Kasumi-1 (cell line): ENCODE measurements at regions not wholly inside any gene's neighbourhood (a gene's known extent, or its start where the extent isn't known, plus 50 kb on each side); places are given as distances from the start of the nearest gene placed in this dataset.

ENCODE experiments used
- DNase-seq, 2 experiments: peaks; one replicate each; lab custom pipeline; 2025; lab: John Stamatoyannopoulos, UW

DNA sequence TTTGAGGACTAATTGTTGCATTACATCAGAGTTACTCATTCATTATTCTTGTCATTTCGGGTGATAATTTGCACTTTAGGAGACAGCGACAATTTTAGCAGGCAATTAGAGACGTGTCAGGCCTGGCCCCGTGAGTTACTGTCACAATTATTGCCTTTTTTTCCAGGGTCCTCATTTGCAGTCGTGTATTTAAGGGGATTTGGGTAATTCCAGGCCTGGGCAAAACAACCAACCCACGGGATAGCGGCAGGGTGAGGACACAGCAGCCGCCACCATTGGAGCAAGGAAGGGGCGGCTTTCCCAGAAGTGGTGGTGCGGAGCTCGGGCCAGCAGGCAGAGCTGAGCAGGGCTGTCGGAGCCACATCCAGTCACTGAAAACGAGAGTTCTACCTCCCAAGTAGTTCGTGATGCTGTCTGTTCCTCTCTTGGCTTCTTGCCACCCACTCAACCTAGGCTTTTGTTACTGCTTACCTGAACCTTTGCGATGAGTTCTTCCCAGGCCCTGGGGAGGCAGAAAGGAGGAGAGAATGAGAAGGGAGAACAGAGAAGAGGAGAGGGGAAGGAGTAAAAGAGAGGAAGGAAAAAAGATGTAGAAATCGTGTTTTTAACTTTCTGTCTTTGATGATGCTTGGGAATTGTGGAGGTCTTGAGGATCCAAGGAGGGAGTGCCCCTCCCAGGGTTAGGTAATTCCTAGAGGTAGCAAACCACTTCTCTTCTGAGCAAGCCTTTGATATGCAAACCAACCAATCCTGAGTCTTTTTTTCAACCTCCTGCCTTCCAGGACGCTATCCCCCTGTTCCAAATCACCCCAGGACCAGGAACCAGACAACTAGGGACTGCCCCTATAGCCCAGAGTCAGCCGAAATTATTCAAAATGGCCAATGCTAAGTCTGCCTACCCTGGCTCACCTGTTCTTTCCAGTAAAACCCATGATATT lies 236.1 kb downstream of the MIAT start:
- no peak for DNase-seq

DNA sequence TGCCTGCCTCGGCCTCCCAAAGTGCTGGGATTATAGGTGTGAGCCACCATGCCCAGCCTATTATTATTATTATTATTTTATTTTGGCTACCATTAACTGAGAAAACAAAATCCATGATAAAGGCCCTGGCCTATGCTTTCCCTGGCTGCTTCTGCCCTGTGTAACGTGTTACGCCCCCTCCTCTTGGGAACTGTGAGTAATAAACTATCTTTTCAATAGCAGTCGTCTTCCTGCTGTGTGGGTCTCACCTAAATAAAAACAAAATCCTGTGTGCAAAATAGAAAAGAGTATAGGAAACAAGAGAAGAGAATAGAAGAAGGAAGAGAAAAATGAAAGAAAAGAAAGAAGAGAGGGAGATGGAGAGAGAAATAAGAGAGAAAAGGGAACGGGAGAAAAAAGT lies 237.0 kb downstream of the MIAT start:
- DNase-seq = no peak

DNA sequence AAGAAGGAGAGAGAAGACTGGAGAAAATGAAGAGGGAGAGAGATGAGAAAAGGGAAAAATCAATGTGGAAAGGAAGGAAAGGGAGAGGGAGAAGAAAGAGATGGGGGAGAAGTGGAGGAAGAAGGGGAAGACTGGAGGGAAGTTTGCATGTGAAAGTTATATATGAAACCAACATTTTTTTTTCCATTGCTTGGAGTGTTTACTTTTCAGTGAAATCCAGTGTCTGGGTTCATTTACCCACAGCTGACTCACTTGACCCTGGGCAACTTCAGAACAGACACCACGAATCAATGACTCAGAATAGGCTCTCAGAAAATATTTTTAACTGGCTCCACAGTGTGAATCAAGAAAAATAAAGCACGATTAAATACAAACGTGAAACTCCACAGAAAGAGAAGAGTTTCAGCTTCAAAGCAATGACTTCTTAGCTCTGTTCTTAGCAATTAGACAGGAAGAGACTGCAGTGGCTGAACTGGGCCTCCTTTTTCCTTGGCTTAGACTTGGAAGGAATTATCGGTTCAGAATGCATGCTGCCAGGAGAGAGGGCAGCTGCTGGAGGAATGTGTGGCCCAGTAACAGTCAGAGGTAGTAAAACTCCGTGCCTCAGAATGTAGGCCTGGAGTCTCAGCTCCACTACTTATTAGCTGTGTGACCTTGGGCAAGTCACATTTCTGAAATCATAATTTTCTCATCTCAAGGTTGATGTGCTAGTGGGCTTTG lies 237.5 kb downstream of the MIAT start:
- no peak for DNase-seq

DNA sequence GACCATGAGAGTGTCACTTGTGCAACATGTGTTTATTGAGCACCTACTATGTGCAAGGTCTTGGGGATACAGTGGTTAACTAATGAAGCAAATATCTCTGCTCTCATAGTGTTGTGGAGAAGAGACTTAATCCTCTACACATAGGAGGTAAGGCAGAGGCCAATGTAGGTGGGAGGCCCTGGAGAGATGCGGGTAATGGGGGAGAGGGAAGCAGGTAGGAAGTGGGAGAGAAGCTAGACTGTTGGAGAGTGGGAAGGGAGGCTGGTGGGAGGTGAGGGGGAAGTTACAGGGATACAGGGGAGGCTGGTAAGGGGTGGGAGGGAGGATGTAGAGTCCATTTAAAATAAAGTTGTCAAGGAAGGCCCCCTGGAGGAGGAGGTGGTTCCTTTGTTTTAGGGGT lies 240.0 kb downstream of the MIAT start:
- no peak for DNase-seq

DNA sequence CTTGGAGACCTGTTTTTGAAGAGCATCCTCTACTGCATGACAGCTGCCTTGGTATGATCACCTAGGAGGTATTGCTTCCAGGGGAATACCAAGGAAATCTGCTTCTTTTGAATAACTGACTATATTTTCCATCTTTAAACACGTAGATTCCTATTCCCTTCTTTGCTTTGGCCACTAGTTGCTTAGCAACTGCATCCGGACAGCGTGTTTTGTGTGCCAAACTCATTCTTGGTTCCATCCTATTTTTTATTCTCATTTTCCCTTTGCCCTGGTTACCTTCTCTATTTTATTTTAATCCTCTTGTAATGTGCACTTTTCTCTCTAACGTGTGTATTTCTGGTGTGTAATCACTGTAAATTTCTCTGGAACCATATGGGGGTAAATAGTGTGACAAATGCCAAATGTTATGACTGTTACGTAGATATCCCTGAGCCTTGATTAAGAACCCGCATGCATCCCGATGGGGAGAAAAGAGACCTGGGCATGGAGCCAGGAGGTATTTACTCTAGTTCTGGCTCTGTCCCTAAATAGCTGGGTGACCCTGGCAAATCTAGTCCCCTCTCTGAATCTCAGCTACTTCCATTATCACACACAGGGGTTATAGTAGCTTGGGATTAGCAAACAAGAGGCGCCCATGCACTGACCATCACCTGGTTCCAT lies 241.7 kb downstream of the MIAT start:
- DNase-seq = no peak

DNA sequence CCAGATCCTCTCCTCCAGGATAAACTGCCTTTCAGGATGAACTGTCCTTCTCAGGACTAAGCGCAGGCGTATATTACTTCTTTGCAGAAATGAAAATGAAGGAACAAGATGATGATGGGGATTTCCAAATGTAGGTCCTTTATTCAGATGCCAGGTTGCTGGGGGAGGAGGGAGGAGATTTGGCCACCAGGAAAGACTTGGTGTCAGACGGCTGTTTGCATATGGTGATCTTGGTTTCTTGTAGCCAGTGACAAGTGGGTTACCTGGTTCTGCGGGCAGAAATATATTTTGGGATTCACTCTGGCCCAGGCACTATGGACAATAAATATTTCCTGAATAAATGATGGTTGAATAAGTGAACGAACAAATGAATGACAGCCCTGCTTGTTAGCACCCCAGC lies 243.4 kb downstream of the MIAT start:
- DNase-seq = no peak

DNA sequence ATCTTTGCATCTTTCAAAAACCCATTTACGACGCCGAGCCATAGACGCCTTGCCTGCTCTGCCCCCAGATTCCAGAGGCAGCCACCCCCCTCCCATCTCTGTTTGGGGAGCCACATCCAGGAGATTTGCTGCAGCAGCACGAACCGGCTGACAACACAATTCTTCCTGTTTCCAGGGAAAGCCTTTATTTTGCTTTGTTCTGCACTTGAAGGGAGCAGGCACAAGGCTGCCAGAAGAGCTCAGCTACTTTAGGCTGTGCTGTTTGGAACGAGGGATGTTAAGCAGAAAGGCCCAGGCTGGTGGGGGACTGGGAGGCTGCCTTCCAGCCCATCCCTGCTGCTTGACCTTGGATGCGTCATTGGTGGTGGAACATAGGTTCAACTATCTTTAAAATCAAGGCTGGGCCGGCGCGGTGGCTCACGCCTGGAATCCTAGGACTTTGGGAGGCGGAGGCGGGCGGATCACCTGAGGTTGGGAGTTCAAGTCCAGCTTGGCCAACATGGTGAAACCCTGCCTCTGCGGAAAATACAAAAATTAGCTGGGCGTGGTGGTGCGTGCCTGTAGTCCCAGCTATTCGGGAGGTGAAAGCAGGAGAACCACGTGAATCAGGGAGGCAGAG lies 243.9 kb downstream of the MIAT start:
- DNase-seq = no peak

DNA sequence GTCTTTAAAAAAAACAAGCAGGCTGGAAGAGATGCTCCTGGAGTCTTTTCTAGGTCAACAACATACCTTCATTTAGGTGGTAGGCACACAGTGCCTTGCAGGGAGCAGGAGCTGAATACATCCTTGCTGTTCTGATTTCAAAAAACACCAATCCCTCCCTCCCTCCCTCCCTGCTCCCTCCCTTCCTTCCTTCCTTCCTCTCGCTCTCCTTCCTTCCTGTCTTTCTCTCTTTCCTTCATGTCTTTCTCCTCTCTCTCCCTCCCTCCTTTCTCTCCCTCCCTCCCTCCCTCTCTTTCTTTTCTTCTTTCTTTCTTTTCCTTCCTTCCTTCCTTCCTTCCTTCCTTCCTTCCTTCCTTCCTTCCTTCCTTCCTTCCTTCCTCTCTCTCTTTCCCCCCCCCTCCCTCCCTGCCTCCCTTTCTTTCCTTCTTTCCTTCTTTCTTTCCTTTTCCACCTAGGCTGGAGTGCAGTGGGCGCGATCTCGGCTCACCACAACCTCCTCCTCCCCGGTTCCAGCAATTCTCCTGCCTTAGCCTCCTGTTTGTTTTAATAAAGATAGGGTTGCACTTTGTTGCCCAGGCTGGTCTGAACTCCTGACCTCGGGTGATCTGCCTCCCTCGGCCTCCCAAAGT lies 245.1 kb downstream of the MIAT start:
- no peak for DNase-seq

DNA sequence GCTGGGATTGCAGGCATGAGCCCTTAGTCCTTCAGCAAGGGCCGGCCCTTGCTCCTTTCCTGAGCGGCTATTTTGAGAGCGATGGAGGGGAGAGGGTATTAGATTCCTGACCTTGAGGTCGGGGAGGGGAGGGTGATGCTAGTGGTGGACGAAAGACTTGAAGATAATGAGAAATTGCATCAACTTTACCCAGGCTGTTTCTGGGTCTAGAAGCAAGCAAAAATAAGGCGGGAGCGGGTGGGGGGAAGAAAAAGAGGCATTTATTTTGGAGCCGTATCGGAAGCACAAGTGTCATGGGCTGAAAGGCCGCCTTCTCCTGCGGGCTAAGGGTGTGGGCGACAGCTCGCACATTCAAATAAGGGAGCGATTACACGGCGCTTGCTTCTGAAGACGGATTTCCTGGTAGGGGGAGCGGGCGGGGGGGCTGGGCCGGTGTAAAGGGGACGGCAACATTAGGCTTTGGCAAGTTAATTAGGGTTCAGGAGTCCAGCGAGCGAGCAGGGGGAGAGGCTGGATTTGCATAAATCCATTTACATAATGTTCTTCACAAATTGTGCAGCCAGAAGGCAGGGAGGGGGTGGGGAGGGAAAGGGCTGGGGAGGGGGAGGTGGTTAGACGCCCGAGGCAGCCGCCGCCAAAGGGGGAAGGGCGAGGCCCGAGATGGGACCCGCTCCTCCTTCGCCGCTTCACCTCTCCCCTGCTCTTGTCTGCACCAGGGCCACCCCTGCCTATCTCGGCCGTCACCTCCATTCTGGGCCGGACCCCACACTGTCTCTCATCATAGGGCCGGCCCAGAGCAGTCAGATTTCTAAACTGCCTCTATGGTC lies 245.9 kb downstream of the MIAT start:
- no peak for DNase-seq

DNA sequence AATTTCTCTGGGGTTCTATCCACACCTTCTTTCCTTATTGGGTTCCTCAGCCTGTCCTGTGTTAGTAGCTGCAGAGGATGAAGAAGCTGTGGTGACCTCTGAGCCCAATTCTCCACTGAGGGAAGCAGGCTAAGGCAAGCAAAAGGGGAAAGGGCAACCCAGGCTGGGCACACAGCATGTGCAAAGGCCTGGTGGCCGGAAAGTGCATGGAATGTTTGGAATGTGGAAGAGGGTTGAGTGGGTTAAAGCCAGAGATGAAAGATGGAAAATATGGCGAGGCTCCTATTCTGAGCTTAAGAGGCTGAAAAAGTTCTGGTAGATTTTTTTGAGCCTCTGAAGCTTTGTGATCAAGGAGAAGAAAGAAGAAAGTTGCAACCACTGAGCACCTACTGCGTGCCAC lies 247.1 kb downstream of the MIAT start:
- no peak for DNase-seq

DNA sequence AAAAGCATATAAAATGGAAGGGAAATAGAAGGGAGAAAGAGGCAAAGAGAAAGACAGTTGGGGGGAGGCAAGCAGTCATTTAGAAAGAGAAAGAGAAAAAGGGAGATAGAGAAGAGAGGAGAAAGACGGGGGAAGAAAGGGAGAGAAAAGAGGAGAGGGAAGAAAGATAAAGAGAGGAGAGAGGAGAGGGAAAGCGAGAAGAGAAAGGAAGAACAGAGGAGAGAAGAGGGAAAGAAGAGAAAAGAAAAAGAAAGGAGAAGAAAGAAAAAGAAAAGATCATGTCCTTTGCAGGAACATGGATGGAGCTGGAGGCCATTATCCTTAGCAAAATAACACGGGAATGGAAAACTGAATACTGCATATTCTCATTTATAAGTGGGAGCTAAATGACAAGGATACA lies 247.7 kb downstream of the MIAT start:
- no peak for DNase-seq

DNA sequence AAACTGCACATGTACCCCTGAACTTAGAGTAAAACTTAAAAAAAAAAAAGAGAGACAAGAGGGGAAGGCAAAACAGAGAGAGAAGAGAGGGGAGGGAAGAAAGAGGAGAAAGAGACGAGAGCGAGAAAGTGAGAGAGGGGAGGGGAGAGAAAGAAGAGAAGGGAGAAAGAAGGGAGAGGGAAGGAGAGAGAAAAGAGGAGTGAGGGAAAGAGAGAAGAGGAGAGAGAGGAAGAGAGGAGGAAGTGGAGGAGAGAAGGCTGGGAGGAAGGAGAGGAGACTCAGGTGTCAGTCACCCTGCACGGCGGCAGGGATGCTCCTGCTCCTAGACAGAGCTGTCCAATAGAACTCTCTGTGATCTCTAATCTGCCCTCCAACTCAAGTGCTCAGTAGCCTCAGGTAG lies 248.3 kb downstream of the MIAT start:
- DNase-seq = no peak

DNA sequence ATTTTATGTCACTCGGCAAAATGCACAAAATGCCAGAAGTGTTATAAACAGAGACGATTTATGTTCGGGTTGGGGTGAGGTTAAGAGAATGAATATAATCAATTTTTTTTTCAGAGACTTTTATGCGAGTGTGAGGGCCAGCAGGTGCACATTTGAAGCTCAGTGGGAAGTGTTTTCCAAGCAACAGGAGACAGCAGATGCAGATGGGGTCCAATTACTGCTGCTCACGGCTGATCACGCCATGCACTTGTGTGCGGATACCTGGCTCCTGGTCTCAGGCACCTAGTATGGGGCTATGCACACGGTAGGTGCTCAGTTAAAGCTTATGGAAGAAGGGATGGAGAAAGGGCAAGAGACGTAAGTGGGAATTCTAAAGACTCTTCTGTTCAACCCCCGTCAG lies 249.1 kb downstream of the MIAT start:
- DNase-seq = no peak

DNA sequence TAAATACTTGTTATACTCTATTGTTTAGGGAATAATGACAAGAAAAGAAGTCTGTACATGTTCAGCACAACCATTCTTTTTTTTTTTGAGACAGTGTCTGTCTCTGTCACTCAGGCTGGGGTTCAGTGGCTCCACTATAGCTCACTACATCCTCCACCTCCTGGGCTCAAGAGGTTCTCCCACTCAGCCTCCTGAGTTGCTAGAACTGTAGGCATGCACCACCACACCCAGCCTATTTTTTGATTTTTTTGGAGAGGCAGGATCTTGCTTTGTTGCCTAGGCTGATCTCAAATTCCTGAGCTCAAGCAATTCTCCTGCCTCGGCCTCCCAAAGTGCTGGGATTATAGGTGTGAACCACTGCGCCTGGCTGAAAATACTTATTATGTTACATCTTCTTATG lies 250.0 kb downstream of the MIAT start:
- DNase-seq = no peak

DNA sequence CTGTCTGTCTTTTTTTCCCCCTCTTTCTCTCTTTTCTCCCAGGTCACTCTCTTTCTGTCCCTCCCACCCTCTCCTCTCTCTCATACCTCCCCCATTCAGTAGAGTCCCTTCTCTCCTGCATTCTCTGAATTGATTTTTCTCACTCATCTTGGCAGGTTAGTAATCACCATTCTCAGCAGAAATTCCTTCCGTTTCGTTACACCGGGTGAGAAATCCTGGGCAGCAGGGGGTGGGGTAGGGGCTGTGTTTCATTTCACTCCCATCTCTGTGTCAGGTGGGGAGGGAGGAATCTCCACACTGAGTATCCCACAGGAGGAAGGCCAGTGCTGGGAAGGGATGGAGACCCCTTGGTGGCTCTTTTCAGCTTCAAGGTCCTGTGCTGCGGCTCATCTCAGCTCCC lies 253.5 kb downstream of the MIAT start:
- no peak for DNase-seq

DNA sequence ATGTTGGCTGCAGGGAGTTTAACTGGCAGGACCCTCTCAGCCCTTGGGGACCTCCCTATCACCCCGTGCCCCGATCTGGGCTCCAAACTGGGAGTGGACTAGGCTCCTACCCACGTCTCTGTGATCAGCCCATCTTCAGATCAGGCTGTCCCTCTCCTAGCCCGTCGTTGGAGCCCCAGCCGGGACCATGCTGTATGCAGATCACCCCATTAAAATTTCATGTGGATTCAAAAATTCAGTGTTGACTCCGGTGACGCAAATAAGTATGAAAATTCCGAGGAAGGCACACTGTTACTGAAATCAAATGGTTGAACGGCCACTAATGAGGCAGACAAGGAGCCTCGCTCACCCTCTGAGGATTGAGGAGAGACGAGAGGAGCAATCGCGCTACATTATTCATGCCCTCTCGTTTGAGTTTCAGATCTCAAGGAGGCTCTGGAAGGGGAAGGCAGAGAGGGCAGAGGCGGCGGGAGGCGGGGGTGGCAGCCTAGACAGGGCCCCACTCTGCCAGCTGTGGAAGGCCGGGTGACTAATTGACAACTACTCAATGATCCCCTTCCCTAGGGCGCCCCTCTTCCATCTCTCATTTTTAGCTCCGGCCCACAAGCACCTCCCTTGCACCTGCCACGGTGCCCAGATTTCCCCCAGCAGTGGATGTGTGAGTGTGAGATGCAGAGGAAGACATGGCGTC lies 255.4 kb downstream of the MIAT start:
- DNase-seq = no peak

DNA sequence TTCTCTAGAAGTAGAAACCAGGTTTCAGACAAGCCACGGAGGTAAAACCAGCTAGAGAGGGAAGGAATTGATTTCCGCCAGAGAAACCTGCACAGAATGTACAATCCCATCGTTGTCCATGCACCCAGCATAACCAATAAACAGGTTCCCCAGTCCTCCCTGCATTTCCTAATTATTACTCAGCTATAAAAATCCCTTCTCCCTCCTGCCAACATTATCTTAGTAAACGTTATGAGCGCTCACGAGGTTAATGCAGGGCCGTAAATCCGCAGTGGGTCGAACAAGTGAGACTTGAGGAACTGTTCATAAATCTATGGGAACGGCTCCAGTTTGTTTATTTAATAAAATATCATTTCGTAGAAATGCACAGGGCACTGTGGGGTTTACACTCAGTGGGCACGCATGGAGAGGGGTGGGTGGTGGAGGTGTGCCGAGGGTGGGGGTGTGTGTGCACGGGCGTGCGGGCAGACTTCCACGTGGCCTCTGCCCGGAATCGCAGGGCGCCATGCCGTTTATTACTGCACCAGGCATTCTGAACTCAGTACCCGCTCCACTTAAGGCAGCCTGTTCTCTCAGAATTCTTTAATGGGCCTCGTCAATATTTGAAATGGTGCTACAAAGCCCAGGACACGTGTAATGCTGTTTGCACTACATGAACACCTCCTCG lies 257.3 kb downstream of the MIAT start:
- DNase-seq = no peak

DNA sequence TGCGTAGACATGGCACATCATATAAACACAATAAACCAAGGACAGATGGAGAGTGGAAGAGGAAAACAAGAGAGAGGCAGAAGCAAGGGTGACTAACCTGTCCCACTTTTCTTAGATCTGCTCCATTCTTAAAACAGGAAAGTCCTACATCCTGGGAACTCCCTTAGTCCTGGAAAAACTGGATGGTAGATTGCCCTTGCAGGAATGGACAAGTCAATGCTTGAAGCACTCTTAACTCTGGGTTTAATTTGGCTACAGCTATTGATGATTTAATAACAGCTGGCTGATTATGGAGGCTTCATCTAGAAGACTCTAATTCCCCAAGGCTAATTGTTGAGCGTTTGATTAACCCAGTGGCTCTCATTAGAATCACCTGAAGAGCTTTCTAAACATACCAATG lies 258.8 kb downstream of the MIAT start:
- no peak for DNase-seq

DNA sequence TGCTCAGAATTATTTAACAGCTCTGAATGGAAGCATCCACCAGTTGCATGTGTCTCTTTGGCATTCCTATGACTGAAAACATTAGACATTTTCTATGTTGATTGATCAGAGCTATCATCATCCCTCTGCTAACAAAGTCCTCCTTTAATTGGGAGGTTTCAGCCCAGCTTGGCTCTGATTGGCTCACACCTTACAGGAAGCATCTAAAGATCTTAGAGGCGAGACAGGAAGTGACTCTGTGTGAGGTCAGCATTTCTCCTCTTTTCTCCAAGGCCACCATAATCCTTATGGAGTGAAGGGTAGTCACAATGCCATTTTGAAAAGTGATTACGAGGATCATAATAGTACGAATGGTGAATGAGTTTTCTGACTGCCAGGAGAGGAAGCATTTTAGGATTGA lies 260.8 kb downstream of the MIAT start:
- DNase-seq = no peak

DNA sequence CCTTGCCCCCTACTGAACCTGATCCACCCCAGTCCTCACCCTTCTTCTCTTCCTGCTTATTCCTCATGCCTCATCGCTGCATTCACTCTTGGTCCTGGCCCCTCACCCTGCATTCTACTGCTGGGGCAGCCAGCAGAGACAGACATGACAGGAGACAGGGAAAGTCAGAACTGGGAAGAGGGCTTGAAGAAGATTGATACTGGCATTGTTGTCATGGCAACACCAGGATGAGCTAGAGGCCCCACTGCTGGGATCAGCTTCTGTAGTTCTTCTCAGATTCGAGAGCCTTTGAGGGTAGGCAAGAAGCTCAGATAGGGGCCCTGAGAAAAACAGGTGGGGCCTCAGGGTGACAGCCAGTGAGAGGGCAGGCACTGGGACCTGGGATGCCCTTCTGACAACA lies 264.3 kb downstream of the MIAT start:
- no peak for DNase-seq
